IPS-NIHi7 (cell line): ENCODE measurements at regions not wholly inside any gene's neighbourhood (a gene's known extent, or its start where the extent isn't known, plus 50 kb on each side); places are given as distances from the start of the nearest gene placed in this dataset.
"Not testable (repeated sequence)": the region's sequence is repeated elsewhere in the genome, so short reads cannot be mapped to it uniquely, and the experiment has no call there.

ENCODE experiments used
- DNase-seq: peaks from one replicate; pipeline ENCODE4 v3.0.0; 2012; ENCODE audit warnings: mixed read lengths; ENCODE audit errors: extremely low spot score

DNA sequence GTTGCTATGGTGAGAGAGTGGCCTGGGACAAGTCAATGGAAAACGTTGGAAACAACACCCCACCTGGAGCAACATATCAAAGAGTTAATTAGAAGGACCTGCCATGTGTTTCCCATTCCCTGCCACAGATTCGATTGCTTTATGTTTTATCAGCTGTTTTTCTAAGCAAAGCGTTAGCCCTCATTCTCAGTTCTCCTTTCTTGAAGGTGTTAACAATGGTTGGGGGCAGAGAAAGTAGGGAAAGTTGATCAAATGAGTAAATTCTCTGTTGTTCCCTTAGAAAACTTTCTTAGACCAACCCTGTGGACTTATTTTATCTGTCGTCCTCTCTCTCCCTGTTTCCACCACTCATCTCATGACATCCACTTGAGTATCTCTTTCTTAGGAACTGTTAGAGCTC lies 102.5 kb downstream of the ADAMTS15 start:
- no peak for DNase-seq

DNA sequence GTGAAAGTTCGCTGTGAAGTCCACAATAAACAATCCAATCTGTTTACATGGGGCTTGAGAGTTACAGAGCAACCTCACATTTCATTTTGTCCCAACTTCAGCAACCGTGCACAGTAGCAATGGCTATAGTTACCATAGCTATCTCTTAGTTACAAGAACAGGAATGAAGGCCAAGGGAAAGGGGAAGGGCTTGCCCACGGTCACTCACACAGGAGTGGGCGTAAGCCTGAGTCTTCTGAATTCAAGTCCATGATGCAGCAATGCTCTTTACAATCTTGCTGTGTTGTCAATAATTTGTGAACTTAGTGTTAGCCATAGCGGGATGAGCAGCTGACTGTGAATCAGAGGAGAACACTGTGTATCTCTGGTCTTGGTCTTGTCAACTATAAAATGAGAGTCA lies 102.9 kb downstream of the ADAMTS15 start:
- DNase-seq, result no peak

DNA sequence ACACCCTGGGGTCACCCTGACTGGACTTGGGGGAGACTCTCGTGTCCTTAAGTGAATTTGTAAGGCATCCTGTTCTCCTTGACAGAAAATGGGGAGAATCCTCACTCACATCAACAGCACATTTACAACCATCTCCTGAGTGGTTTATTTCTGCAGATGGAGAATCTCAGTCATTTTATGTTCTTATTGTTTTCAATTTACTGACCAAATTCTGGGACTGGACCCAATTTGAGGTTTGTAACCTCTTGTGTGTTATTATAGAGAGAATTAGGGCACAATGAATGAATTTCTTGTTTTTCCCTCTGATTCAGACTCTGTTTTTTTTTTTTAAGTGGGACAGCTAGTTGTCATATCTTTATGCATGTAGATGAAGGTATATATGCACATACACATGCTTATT lies 104.9 kb downstream of the ADAMTS15 start:
- no peak for DNase-seq

DNA sequence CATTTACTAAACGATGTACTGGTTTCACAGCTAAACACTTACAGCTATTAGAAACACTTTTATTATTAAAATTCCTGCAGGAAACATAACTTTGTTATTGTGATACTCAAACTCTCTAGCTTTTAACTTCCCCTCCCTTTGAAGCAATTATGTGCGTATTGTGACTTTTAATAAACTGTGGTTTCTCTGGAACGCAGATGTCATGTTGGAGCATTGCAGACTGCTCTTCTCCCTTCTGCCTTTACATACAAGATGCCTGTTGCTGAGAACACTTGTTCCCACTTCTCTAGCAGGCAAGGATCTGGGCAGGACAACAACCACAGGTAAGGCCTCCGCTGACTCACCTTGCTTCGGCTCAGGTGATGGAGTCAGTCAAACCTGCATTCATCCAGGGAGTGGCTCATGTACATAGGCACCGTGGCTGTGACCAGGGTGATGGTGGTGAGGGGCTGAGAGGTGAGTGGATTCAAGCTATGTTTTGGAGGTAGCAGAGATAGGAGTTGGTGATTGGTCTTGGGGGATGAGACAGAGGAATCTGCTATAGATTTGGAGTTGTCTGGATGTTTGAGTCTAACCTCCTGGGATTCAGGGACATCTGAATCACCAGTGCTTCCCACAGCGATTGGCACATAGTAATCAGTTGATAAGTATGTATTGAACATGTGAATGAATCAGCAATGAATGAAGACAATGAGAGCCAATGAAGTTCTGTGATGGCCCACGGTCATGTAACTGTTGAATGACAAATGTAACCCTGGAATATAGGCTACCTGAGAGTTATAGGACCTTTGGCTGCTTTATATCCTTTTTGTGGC lies 106.0 kb downstream of the ADAMTS15 start:
- DNase-seq, result no peak

DNA sequence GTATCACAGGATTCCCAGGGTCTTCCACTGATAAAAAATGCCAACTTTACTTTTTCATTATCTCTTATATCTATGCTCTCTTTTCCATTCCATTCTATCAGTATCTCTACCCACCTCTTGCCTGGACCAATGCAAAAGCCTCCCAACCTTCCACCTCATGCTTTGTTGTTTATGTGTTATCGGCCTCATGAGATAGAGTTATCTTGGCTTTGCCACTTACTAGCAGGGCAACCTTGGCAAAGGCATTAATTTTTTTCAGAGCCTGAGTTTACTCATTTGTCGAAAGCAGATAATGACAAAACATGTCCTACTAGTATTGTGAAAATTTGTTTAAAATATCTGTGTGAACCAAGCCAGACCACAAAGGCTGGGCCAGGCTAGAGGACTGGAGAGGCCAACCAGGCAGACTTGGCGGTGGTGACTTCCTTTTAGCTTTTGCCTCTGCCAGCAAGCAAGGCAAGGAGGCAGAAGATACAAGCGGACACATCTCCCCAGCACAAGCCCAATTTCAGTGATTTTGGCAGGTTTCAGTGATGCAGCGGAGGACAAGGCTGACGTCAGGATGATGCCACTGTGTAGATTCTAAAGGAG lies 106.9 kb downstream of the ADAMTS15 start:
- no peak for DNase-seq

DNA sequence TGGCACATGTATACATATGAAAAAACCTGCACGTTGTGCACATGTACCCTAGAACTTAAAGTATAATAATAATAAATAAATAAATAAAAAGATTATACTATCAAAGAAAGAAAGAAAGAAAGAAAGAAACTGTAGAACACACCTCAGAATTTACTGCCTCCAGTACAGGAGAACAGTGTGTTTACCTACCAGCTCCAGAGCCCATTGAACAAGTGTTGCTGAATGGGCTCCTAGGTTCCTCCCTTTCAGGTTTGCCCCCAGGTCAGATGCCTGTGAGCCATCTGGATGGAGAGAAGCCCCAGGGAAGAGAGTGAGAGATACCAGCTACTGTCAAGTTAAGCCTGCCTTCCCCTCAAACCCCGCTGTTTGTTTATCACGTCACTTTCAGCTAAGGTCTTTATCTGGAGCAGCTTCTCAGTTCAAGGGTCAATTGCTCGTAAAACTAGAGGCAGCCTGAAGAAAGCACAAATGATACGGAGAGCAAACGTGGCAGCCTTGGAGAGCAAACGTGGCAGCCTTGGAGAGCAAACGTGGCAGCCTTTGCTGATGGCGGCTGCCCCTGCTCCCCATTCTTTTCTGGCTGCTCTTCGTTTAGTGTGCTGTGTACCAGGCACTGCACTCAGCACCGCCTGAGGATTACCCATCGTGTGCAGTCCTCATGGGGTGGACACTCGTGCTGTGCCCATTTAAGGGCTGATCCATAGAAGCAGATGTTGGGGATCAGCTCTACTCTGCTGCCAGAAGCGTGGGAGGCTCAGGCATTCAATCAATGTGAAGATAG lies 111.7 kb downstream of the ADAMTS15 start:
- DNase-seq, result no peak

DNA sequence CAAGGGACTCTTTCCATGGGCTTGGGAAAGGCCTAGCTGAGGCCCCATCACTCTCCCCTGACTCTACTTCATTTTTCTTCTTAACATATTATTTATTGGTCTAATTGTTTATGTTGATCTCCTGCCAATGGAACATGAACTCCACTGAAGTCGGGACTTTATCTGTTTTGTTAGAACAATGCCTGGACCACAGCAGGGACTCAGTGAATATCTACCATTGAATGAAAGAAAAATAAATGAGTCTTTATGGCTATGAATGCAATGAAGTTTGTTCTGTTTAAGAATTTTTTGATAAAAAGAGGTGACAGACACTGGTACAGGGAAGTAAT lies 112.3 kb downstream of the ADAMTS15 start:
- no peak for DNase-seq

DNA sequence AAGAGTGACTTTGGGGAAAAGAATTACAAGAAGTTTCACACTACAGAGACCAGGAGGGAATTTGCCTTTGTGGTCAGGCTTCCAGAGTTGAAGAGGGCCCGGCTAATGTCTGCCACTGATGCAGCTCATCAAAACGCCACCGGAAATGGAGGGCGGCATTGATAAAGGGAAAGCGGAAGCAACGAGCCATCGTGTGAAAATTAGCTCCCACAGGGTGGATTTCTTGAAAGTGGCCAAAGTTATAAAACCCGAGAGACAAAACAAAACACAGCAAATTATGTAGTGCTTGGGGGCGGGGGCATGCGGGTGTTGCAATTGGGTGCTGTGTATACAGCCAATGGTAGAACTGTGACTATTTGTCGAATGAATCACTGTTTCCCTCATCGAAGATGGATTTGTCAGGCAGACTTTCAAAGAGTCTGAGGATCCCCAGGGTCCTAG lies 113.0 kb downstream of the ADAMTS15 start:
- DNase-seq, result no peak

DNA sequence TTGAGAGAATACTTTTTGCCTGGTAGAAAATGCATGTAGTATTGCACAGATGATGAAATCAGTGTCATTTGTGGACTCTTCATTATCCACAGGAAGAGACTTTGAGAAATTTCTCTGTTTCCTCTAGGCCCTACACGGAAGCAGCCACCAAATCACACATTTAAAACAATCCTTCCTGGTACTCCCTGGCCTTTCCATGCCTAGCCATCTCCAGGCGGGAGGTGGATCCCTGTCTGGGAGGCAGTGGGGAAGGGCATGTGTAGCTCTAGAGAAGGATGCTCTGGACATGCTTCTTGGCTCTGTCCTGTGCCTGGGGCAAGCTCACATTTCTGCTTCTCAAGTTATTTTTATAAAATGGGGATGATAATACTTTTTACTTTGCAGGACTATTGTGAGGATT lies 114.1 kb downstream of the ADAMTS15 start:
- DNase-seq, result no peak

DNA sequence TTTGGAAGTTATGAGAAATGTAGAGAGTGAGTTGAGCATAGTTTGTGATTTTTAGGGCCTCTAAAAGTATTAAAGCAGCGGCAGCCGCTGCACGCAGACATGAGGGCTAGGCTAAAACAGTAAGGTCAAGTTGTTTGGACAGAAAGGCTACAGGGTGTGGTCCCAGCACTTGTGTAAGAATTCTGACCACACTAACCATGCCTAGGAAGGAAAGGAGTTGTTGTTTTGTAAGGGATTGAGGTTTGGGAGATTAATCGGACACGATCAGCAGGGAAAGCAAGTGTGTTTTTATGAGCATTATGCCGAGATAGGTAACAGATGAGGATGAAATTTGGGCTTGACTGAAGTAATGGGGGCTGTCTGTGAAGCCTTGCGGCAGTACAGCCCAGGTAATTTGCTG lies 117.9 kb downstream of the ADAMTS15 start:
- not testable (repeated sequence) for DNase-seq

DNA sequence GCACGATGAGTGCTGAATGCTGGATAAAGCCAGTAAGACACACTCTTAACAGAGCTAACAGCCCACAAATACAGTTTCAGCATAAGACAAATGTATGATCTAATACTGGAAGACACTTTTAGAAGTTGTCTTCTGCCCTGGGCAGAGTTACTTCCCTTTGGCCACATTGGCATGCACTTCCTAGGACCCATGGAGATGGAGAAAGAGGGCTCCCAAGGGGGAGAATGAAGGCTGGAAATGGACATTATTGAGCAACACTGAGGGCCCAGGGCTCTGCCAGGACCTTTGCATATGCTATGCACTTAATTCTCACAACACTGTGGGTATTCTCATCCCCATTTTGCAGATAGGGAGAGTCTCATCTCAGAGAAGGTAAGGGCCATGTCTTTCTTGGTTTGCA lies 123.1 kb downstream of the ADAMTS15 start:
- no peak for DNase-seq

DNA sequence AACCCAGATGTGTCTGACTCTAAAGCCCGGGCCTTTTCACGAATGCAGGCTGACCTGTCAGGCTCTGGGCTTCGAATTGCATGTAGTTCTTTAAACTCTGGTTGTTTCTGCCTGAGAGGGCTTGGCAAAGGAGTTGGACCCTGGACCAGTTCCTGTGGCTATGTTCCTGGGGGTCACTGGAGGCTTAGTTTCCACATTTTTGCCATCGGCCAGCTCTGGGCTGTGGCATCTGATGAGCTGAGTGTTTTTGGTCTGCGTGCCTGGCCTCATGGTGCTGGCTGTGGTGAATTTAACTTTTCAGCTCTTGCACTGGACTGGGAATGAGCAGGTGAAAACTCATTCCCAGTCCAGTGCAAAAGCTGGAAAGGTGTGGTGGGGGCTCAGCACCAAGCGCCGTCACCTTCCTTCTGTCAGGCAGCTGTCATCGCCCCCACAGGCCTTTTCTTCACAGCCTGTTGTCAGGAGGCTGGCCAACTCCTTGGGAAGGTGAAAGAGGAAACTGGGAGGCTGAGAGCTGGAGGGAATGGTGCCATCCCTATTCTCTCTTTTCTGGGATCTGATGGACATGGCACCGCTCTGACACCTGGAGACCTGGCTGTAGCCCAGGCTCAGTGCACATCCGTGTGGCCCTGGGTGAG lies 123.6 kb downstream of the ADAMTS15 start:
- DNase-seq, result no peak

DNA sequence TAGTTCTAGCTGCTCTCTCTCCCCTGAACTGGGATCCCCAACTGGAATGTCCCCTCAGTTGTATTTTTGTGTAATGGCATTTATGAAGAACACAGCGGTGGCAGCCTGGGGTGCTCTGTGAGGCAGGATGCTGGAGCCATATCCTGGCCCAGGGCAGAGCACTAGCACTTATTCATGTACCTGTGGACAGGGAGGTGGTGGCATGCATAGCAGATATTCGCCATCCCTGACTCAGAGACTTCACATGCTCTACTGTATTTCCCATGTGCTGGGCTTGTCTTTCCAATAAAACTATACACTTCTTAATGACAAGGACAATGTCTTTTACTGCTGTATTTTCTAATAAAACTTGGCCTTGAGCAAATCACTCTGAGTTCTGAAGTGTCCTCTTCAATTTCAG lies 125.3 kb downstream of the ADAMTS15 start:
- DNase-seq, result no peak

DNA sequence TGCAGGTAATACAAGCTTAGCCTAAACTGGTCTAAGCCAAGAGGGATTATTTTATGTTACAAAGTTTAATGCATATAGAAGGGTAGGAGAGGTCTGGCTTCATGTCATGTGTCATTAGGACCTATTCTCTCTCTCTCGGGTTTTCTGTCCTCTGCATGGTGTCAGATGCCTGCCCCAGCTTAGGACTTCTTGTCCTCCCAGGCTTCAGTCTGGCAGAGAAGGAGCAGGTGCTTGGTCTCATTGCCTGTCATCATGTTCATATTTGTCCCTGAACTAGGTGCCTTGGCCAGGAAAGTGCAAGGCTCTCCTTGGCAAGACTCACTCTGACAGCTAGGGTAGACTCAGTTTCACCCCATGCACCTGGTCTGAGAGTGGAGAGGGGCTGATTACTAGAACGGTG lies 126.3 kb downstream of the ADAMTS15 start:
- no peak for DNase-seq

DNA sequence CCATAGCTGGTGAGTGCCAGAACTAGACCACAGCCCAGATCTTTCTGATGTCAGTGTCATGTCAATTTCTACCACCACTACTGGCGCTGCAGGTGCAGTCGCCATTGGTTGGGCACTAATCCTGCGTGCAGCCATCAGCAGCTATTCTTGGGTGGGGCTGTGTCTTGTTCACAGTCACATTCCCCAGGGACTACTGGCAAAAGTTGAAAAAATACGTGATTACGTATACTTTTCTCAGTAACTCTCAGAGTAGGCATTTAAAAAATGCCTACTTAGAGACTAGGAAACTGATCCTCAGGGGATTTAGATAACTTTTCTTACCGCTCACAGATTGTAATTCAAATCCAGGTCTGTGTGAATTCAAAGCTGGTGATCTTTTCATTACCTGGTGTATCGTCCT lies 127.7 kb downstream of the ADAMTS15 start:
- DNase-seq, result no peak

DNA sequence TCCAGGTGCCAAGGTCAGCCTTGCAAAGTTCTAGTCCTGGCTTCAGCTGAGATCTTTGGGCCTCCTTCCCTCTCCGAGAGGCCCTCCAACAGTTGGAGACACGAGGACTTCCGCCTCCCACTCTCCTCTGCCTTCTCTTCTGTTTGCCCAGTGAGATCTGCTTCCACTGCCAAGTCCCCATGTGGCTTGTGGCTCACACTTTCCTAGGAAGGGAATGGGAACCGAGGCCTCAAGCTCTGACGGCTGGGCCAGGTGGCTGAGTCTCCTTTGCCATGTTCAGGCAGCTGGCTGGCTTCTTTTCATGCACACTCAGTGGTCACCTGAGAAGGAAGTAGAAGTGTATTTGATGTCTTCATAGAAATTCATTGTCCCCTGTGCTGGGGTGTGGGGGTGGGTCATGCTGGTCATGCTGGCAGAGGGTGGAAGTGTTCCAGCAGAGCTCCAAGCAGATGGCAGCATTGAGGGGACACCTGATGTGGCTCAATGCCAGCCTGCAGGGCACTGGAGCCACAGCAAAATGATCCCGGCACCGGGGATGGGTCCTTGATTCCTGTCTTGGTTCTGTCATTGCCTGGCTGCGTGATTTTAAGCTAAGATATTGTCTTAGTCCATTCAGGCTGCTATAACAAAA lies 130.4 kb downstream of the ADAMTS15 start:
- DNase-seq, result no peak

DNA sequence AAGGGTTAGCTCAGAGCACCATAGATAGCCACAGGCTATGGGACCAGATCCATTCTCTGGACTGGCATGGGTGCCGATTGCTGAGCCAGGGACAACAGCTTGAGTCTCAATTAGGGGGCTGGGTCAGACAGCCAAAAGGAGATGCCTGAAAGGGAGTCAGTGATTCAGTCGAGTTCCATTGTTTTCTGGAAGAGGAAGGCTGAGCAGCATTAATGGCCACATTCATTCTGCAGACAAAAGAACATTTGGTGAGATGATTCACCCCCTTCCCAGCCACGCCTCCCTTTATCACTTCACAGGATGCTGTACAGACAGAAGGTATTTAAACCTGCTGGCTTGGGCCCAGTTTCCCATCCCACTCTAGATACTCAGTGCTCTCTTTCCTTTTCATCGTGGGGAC lies 131.9 kb downstream of the ADAMTS15 start:
- DNase-seq, result peak; percentile 73

DNA sequence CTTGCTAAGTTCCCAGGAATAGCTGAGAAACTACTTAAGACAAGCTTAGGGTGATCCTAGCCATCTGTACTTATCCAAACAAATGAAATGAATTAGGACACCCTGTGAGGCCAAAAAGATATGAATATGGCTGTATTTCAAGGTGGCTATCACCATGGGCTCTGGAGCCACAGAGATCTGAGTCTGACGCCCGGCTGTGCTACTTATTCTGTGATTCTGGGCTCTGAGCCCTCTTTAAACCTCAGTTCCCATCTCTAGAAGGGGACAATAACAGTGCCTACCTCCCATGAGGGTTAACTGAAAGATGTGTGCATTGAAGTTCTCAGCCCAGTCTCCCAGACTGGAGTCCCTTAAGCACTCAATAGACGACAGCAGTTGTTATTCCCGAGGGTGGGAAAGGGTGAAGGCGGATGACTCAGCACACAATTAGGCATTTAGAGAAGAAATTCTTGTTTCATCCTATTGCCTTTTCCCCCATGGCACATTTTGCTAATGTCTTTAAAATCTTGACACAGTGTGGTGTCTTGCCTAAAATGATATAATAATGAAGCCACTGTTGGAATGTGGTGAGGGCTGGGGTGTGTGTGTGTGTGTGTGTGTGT lies 132.5 kb downstream of the ADAMTS15 start:
- DNase-seq, result peak; percentile 43

DNA sequence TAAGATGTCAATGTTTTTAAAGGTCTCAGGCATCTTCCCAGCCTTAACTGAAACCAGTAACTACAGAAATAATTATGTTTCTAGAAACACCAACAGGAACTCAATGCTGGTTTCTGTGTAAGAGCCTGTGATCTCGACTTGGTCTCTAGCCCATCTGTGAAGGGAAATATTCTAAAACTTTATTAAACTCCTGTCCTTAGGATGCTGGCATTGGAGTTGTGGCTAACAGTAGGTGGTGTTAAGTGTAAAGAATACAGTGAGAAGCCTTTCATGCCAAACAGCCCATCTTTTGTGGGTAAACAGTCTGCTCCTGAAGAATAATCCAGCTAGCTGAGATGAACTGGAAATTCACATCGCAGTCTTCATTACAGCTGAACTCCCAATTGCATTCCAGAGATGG lies 133.2 kb downstream of the ADAMTS15 start:
- DNase-seq, result no peak

DNA sequence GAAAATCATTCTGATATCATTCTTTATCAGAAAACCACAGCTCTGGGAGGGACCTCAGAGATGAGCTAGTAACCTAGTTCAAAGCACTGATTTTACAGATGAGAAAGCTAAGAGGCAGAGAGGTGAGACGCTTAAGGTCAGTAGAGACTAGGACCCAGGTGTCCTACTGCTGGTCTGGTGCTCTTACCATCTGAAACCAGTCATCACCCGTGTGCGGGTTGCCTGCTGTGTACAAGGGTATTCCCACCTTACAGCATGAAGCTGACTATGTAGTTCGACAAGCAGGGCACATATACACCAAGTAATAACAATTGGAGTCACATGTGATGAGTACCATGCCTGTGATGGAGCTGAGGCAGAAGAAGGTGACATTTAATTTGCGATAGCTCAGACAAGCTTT lies 133.7 kb downstream of the ADAMTS15 start:
- no peak for DNase-seq

DNA sequence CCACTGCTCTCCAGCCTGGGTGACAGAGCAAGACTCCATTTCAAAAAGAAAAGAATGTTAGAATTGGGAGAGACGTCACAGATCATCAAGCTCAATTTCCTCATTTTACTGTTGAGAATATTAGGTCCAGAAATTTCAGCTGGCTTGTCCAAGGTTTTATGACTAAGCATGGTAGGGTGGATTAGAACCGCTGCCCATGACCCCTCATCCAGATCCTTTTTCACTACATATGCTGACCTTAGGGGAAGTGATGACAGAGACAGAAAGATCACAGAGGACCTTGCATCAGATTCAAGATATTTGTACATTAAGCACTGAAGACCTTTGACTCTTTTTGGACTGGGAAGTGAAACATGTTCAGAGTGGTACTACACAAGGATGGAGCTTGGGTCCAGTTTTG lies 134.5 kb downstream of the ADAMTS15 start:
- no peak for DNase-seq

DNA sequence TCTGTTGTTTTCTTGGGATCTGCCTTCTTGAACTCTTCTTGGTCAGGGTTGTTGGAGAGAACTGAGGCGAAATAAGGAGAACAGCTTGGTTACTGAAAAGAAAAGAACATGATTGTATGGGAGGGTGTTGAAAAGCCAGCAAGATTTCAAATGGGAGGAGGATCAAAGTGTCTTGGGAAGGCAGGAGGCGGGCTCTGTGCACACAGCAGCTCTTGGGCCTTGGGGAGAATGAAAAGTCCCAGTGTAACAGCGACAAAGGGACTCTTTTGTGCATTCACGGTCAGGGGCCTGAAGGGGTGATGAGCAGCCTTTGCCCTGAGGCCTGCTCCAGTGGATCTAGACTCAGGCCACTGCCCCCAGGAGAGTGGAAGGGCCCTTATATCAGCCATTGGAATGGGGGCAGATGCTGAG lies 135.4 kb downstream of the ADAMTS15 start:
- DNase-seq, result no peak
